Osteoblast (primary cell): ENCODE measurements at regions not wholly inside any gene's neighbourhood (a gene's known extent, or its start where the extent isn't known, plus 50 kb on each side); places are given as distances from the start of the nearest gene placed in this dataset.

Experiments
- DNase-seq: peaks from one replicate; pipeline ENCODE4 v3.0.0; 2011; ENCODE audit warnings: low spot score, mixed read lengths; ENCODE audit not compliant: insufficient read length; ENCODE audit errors: missing footprints
- H2AFZ ChIP-seq: 2 replicates; pipeline ENCODE4 v1.6.0; 2011; ENCODE audit warnings: mild to moderate bottlenecking, low read length
- H3K27ac ChIP-seq: 2 replicates; pipeline ENCODE4 v1.5.1; 2011; ENCODE audit warnings: mild to moderate bottlenecking, low read depth, low read length, moderate library complexity
- H3K27me3 ChIP-seq: 2 replicates; pipeline ENCODE4 v1.6.0; 2012; ENCODE audit warnings: mild to moderate bottlenecking, control low read depth, inconsistent platforms, low read length, moderate library complexity; ENCODE audit not compliant: insufficient read depth
- H3K36me3 ChIP-seq: 2 replicates; pipeline ENCODE4 v1.5.1; 2011; ENCODE audit warnings: mild to moderate bottlenecking, low read length, control low read depth, moderate library complexity; ENCODE audit not compliant: insufficient read depth
- H3K4me1 ChIP-seq: 2 replicates; pipeline ENCODE4 v1.5.1; 2011; ENCODE audit warnings: mild to moderate bottlenecking, low read length, control low read depth, moderate library complexity; ENCODE audit not compliant: insufficient read depth
- H3K4me2 ChIP-seq: 2 replicates; pipeline ENCODE4 v1.6.0; 2011; ENCODE audit warnings: mild to moderate bottlenecking, low read length; ENCODE audit not compliant: insufficient read depth
- H3K4me3 ChIP-seq: fragments of 200-600 bp; sonication (generic); 3 replicates; pipeline ENCODE4 v1.5.1; 2012; ENCODE audit warnings: mild to moderate bottlenecking, low read length, inconsistent platforms; ENCODE audit not compliant: insufficient read depth
- H3K79me2 ChIP-seq: 2 replicates; pipeline ENCODE4 v1.6.0; 2012; ENCODE audit warnings: mild to moderate bottlenecking, low read length, control low read depth, inconsistent platforms; ENCODE audit not compliant: insufficient read depth
- H3K9me3 ChIP-seq: 2 replicates; pipeline ENCODE4 v1.5.1; 2011; ENCODE audit warnings: low read depth, low read length, control low read depth
- H4K20me1 ChIP-seq: 2 replicates; pipeline ENCODE4 v1.6.0; 2012; ENCODE audit warnings: mild to moderate bottlenecking, low read length, control low read depth; ENCODE audit not compliant: insufficient read depth
- CTCF ChIP-seq: IDR thresholded peaks from 2 replicates; pipeline ENCODE4 v1.5.1; 2011; ENCODE audit warnings: mild to moderate bottlenecking, low read depth, low read length, moderate library complexity; ENCODE audit errors: extremely low read depth

- Histone ChIP-seq H3K4me2 (peak overlapping the region; percentile 34), H3K9me3 (no peaks in the 10 kb centered on the region), H2AFZ (no peak overlapping the region), H3K27ac (peak overlapping the region; percentile 37), H3K4me1 (peaks cover 17% of the 10 kb centered on the region), H3K27me3 (no peaks in the 10 kb centered on the region), H3K79me2 (no peaks in the 10 kb centered on the region), H3K4me3 (no peak overlapping the region), H4K20me1 (no peaks in the 10 kb centered on the region), H3K36me3 (no peaks in the 10 kb centered on the region)
- no peak for DNase-seq
- no peak for TF ChIP-seq CTCF
These were observed 679.1 kb upstream of the CDH2 start for GRCh38 chr18:28855989-28856388.

- Histone ChIP-seq H3K4me1 (peaks cover 17% of the 10 kb centered on the region), H4K20me1 (no peaks in the 10 kb centered on the region), H2AFZ (no peak overlapping the region), H3K36me3 (no peaks in the 10 kb centered on the region), H3K27ac (peak overlapping the region; percentile 37), H3K9me3 (no peaks in the 10 kb centered on the region), H3K4me2 (peak overlapping the region; percentile 34), H3K4me3 (no peak overlapping the region), H3K27me3 (no peaks in the 10 kb centered on the region), H3K79me2 (no peaks in the 10 kb centered on the region)
- no peak for TF ChIP-seq CTCF
- peak; percentile 38 for DNase-seq
These were observed 678.6 kb upstream of the CDH2 start for GRCh38 chr18:28855524-28855923.

GRCh38 chr18:28854964-28855363, 678.0 kb upstream of the CDH2 start:
- Histone ChIP-seq H4K20me1 (no peaks in the 10 kb centered on the region), H3K79me2 (no peaks in the 10 kb centered on the region), H3K27ac (peak overlapping the region; percentile 37), H2AFZ (peak overlapping the region; percentile 74), H3K27me3 (no peaks in the 10 kb centered on the region), H3K9me3 (no peaks in the 10 kb centered on the region), H3K36me3 (no peaks in the 10 kb centered on the region), H3K4me3 (no peak overlapping the region), H3K4me2 (peak overlapping the region; percentile 9), H3K4me1 (peaks cover 17% of the 10 kb centered on the region)
- no peak for DNase-seq
- TF ChIP-seq CTCF = no peak

- Histone ChIP-seq H3K79me2 (no peaks in the 10 kb centered on the region), H4K20me1 (no peaks in the 10 kb centered on the region), H3K4me1 (no peaks in the 10 kb centered on the region), H2AFZ (peak overlapping the region; percentile 15), H3K9me3 (peaks cover 3% of the 10 kb centered on the region), H3K27me3 (no peaks in the 10 kb centered on the region), H3K4me2 (no peak overlapping the region), H3K36me3 (no peaks in the 10 kb centered on the region), H3K27ac (no peak overlapping the region), H3K4me3 (no peak overlapping the region)
- no peak for TF ChIP-seq CTCF
- no peak for DNase-seq
These were observed 670.0 kb upstream of the CDH2 start for GRCh38 chr18:28846958-28847357.
